ENCODE measurements at regions not wholly inside any gene's neighbourhood (a gene's known extent, or its start where the extent isn't known, plus 50 kb on each side); places are given as distances from the start of the nearest gene placed in this dataset.

DNA sequence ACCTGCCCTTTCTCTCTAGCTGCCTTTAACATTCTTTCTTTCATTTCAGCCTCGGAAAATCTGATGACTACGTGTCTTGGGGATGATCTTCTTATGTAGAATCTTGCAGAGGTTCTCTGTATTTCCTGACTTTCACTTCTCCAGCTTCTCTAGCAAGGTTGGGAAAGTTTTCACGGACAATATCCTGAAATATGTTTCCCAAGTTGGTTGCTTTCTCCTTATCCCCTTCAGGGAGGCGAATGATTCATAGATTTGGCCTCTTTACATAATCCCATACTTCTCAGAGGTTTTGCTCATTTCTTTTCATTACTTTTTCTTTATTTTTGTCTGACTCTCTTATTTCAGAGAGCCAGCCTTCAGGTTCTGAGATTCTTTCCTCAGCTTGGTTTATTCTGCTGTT, 62.1 kb upstream of the CCDC54 start:
- DNase-seq, result no peak

DNA sequence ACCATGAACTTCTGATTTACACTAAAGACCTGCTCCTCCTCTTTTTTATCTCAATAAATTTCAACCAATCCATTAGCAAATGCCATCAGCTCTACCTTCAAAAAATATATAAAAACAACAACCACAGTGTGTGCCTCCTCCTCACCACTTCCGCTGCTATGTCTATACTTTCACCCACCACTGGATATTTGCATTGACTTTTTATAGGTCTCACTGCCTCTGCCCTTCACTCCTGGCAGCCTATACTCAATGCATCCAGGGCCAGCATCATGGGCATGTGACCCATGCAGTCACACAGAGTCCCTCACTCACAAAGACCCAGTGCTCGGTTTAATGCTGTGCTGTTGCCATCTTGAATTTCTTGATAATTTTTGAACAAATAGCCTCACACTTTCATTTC, 53.5 kb upstream of the CCDC54 start:
- DNase-seq, result no peak

DNA sequence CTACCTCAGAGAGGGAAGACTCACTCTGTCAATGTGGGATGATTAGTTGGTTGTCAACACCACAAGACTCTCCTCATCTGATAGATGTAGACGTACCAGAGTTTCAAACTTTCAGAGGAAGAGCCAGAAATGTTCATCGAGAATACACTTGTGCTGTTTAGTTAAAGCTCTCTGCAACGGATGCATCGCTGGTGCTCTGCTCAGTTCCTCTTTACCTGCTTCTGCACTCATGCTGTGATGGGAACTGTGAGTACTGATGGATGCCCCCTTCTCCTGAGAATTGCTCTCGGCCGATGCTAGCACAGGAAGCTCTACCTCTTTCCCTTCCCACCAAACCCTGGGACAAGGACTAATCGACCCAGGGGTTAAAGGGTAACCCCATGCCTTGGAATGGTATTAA, 51.8 kb upstream of the CCDC54 start:
- DNase-seq, result no peak

All from activated naive CD4-positive, alpha-beta T cell (primary cell).